ENCODE measurements at regions not wholly inside any gene's neighbourhood (a gene's known extent, or its start where the extent isn't known, plus 50 kb on each side); places are given as distances from the start of the nearest gene placed in this dataset.

DNA sequence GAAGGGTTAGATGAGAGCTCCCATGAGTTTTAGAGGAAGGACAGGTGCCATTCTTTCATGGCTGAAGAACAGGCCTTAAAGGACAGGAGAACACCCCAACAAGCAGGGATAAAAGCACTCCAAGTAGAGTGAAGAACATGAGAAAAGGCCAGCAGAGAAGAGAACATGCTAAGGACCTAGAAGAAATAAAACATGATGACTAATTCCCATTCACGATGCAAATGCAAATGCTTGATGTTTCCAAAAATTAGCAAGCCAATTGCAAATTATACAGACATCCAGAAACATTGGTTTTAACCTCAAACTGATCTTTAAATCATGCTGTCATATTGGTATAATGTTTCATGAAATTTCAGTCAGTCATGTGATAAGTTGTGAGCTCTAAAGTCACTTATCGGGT lies 241.7 kb downstream of the CNTN3 start:
- FAIRE-seq (no peak), DNase-seq (ENCODE audit: low read depth, low spot score) (no peak), ATAC-seq (no peak)
- no peaks in the 10 kb centered on the region for H3K4me1 ChIP-seq (ENCODE audit: control insufficient read depth, insufficient read depth, low read length)
- H3K4me2 ChIP-seq (ENCODE audit: control insufficient read depth, insufficient read depth): no peak overlapping the region
- TF ChIP-seq EED (IDR thresholded peaks at IDR 0.05; ENCODE audit: low read depth) (no peak), ZNF217 (IDR thresholded peaks at IDR 0.05) (no peak), JUND (IDR thresholded peaks at IDR 0.05; ENCODE audit: low read depth, low read length) (no peak), SUPT20H (IDR thresholded peaks at IDR 0.05; ENCODE audit: borderline replicate concordance, control insufficient read depth, low read depth, low read length) (no peak)
- TF ChIP-seq, protein P1, sequence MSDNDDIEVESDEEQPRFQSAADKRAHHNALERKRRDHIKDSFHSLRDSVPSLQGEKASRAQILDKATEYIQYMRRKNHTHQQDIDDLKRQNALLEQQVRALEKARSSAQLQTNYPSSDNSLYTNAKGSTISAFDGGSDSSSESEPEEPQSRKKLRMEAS (IDR thresholded peaks at IDR 0.05; ENCODE audit: low read depth, low read length): no peak
- no TSS peak for BruUV-seq (replicated peaks)
- ChIA-PET CTCF (no interaction called here), POLR2A (no interaction called here), SMC1A (ENCODE audit: uncharacterized antibody, unreplicated experiment) (no interaction called here), RAD21 (ENCODE audit: unreplicated experiment) (no interaction called here)
- 28% methylated on average over 2 of the region's 2 CpGs for WGBS (ENCODE audit: insufficient coverage, insufficient replicate concordance, low lambda C conversion rate, missing lambda C conversion rate)
- H4K20me1 ChIP-seq (ENCODE audit: control insufficient read depth, insufficient read depth): no peaks in the 10 kb centered on the region
- H3K79me2 ChIP-seq (ENCODE audit: control insufficient read depth, insufficient read depth, low read length): no peaks in the 10 kb centered on the region
- H3K27me3 ChIP-seq (replicated peaks in 1 of 2; ENCODE audit: control insufficient read depth in 2 of 2, insufficient read depth in 2 of 2, low read length in 1 of 2): no peaks in the 10 kb centered on the region
- intact Hi-C loops (cut with micrococcal nuclease; ENCODE audit: unreplicated experiment) (no loop called here), in situ Hi-C loops (cut with MboI) (no loop called here)
- no peak overlapping the region for H3K9ac ChIP-seq (ENCODE audit: control insufficient read depth, insufficient read depth, low read length)
- no peak overlapping the region for H3K27ac ChIP-seq (ENCODE audit: control insufficient read depth, insufficient read depth)
- H3K36me3 ChIP-seq (ENCODE audit: control insufficient read depth in 2 of 2, insufficient read depth in 2 of 2, low read length in 1 of 2): no peaks in the 10 kb centered on the region
- H3K9me3 ChIP-seq (replicated peaks; ENCODE audit: control insufficient read depth, insufficient read depth, low read length): no peaks in the 10 kb centered on the region
- H2AFZ ChIP-seq (ENCODE audit: control insufficient read depth, low read depth, low read length): no peak overlapping the region
- no peak overlapping the region for H3K4me3 ChIP-seq

DNA sequence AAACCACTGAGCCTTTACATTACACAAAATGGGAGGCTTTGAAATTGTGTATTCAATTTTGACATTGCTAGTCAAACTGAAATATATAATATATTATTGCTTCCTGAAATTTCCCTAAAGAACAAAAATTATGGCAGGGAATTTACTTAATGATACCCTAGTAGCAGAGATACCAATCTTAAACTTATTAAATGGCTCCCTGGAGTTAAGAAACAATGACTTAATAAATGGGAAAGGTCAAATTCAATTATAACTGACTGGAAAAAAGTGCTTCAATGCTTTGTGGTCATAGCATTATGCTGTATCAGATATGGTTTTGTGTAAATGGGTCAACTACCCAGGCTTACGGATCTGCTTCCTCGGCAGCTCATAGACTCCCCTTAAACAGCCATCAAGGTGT lies 244.1 kb downstream of the CNTN3 start:
- Histone ChIP-seq H3K4me2 (ENCODE audit: control insufficient read depth, insufficient read depth) (no peak overlapping the region), H3K27me3 (replicated peaks in 1 of 2; ENCODE audit: control insufficient read depth in 2 of 2, insufficient read depth in 2 of 2, low read length in 1 of 2) (no peaks in the 10 kb centered on the region), H3K4me3 (no peak overlapping the region), H3K79me2 (ENCODE audit: control insufficient read depth, insufficient read depth, low read length) (no peaks in the 10 kb centered on the region), H4K20me1 (ENCODE audit: control insufficient read depth, insufficient read depth) (no peaks in the 10 kb centered on the region), H3K36me3 (ENCODE audit: control insufficient read depth in 2 of 2, insufficient read depth in 2 of 2, low read length in 1 of 2) (no peaks in the 10 kb centered on the region), H3K9me3 (replicated peaks; ENCODE audit: control insufficient read depth, insufficient read depth, low read length) (no peaks in the 10 kb centered on the region), H3K27ac (ENCODE audit: control insufficient read depth, insufficient read depth) (no peak overlapping the region), H2AFZ (ENCODE audit: control insufficient read depth, low read depth, low read length) (no peak overlapping the region), H3K4me1 (ENCODE audit: control insufficient read depth, insufficient read depth, low read length) (no peaks in the 10 kb centered on the region), H3K9ac (ENCODE audit: control insufficient read depth, insufficient read depth, low read length) (no peak overlapping the region)
- ChIA-PET CTCF (no interaction called here), SMC1A (ENCODE audit: uncharacterized antibody, unreplicated experiment) (no interaction called here), POLR2A (no interaction called here), RAD21 (ENCODE audit: unreplicated experiment) (no interaction called here)
- no peak for DNase-seq (ENCODE audit: low read depth, low spot score)
- no peak for ATAC-seq
- 96% methylated on average over 2 of the region's 2 CpGs for WGBS (ENCODE audit: insufficient coverage, insufficient replicate concordance, low lambda C conversion rate, missing lambda C conversion rate)
- no TSS peak for BruUV-seq (replicated peaks)
- in situ Hi-C loops (cut with MboI): no loop called here
- intact Hi-C loops (cut with micrococcal nuclease; ENCODE audit: unreplicated experiment): no loop called here
- no peak for FAIRE-seq
- TF ChIP-seq, protein P2, sequence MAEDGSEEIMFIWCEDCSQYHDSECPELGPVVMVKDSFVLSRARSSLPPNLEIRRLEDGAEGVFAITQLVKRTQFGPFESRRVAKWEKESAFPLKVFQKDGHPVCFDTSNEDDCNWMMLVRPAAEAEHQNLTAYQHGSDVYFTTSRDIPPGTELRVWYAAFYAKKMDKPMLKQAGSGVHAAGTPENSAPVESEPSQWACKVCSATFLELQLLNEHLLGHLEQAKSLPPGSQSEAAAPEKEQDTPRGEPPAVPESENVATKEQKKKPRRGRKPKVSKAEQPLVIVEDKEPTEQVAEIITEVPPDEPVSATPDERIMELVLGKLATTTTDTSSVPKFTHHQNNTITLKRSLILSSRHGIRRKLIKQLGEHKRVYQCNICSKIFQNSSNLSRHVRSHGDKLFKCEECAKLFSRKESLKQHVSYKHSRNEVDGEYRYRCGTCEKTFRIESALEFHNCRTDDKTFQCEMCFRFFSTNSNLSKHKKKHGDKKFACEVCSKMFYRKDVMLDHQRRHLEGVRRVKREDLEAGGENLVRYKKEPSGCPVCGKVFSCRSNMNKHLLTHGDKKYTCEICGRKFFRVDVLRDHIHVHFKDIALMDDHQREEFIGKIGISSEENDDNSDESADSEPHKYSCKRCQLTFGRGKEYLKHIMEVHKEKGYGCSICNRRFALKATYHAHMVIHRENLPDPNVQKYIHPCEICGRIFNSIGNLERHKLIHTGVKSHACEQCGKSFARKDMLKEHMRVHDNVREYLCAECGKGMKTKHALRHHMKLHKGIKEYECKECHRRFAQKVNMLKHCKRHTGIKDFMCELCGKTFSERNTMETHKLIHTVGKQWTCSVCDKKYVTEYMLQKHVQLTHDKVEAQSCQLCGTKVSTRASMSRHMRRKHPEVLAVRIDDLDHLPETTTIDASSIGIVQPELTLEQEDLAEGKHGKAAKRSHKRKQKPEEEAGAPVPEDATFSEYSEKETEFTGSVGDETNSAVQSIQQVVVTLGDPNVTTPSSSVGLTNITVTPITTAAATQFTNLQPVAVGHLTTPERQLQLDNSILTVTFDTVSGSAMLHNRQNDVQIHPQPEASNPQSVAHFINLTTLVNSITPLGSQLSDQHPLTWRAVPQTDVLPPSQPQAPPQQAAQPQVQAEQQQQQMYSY (CRISPR knock-in tag; IDR thresholded peaks at IDR 0.05): no peak
- TF ChIP-seq TBL1XR1 (IDR thresholded peaks at IDR 0.05; ENCODE audit: low read depth, low read length) (no peak), PAX5 (IDR thresholded peaks at IDR 0.05; ENCODE audit: borderline replicate concordance, low read depth, low read length) (no peak)

All from GM12878 (cell line).